A549 (cell line): ENCODE measurements at regions not wholly inside any gene's neighbourhood (a gene's known extent, or its start where the extent isn't known, plus 50 kb on each side); places are given as distances from the start of the nearest gene placed in this dataset.

Experiments
- CBX2 ChIP-seq: fragments of 200-600 bp; sonication (generic); IDR thresholded peaks from 2 replicates; pipeline ENCODE4 v1.6.1; 2016; ENCODE audit warnings: low read depth, mild to moderate bottlenecking, borderline replicate concordance
- EP300 ChIP-seq, 2 experiments: fragments of >200 bp; sonication (Bioruptor Twin); formaldehyde crosslinking; IDR thresholded peaks; 2 replicates in 1 of 2; 3 replicates in 1 of 2; pipeline ENCODE4 v1.6.1; 2016 to 2017
- ESRRA ChIP-seq: fragments of 150-350 bp; IDR thresholded peaks from 2 replicates; pipeline ENCODE4 v1.6.1; 2014; ENCODE audit warnings: mild to moderate bottlenecking, low read length, borderline replicate concordance
- JUN ChIP-seq, 2 experiments: fragments of >200 bp; sonication (Bioruptor Twin); formaldehyde crosslinking; IDR thresholded peaks; 2 replicates in 1 of 2; 3 replicates in 1 of 2; pipeline ENCODE4 v1.6.1; 2016 to 2017
- MAFK ChIP-seq: fragments of 450-650 bp; IDR thresholded peaks from 2 replicates; pipeline ENCODE4 v1.6.1; 2014; ENCODE audit not compliant: partially characterized antibody
- POLR2A ChIP-seq: IDR thresholded peaks from 2 replicates; pipeline ENCODE4 v1.6.1; 2012; ENCODE audit warnings: mild to moderate bottlenecking, low read length
- RAD21 ChIP-seq, 2 experiments: fragments of >200 bp in 1 of 2; sonication (Bioruptor Twin) in 1 of 2; formaldehyde crosslinking in 1 of 2; IDR thresholded peaks in 1 of 2; conservative IDR thresholded peaks in 1 of 2; 2 replicates in 1 of 2; 3 replicates in 1 of 2; pipeline ENCODE4 v1.6.1; 2012 to 2018; ENCODE audit warnings: inconsistent platforms in 1 of 2
- RCOR1 ChIP-seq: fragments of 150-350 bp; IDR thresholded peaks from 2 replicates; pipeline ENCODE4 v1.6.1; 2014; ENCODE audit warnings: antibody characterized with exemption, low read length, low read depth
- RFX5 ChIP-seq: fragments of 450-650 bp; IDR thresholded peaks from 2 replicates; pipeline ENCODE4 v1.7.1; 2014; ENCODE audit warnings: antibody characterized with exemption, mild to moderate bottlenecking, moderate library complexity
- TP53 ChIP-seq: fragments of 250-450 bp; sonication (Bioruptor Pico); IDR thresholded peaks from 2 replicates; pipeline ENCODE4 v1.5.0; 2021; ENCODE audit warnings: mild to moderate bottlenecking, moderate library complexity
- ZNF302 ChIP-seq: fragments of 250-450 bp; sonication (Bioruptor Pico); IDR thresholded peaks from 2 replicates; pipeline ENCODE4 v1.9.0; 2021; ENCODE audit warnings: inconsistent platforms, mild to moderate bottlenecking, moderate library complexity
- TF ChIP-seq, protein P1 (sequence below): fragments of >200 bp; sonication (Bioruptor Twin); formaldehyde crosslinking; IDR thresholded peaks from 3 replicates; pipeline ENCODE4 v1.5.1; 2016
- TF ChIP-seq, protein P2 (sequence below): fragments of 200-600 bp; sonication (generic); IDR thresholded peaks from 2 replicates; pipeline ENCODE4 v1.6.1; 2016; ENCODE audit warnings: antibody characterized with exemption, mild to moderate bottlenecking, moderate library complexity
- TF ChIP-seq, protein P3 (sequence below): fragments of 450-650 bp; IDR thresholded peaks from 2 replicates; pipeline ENCODE4 v1.6.1; 2014; ENCODE audit warnings: antibody characterized with exemption

DNA sequence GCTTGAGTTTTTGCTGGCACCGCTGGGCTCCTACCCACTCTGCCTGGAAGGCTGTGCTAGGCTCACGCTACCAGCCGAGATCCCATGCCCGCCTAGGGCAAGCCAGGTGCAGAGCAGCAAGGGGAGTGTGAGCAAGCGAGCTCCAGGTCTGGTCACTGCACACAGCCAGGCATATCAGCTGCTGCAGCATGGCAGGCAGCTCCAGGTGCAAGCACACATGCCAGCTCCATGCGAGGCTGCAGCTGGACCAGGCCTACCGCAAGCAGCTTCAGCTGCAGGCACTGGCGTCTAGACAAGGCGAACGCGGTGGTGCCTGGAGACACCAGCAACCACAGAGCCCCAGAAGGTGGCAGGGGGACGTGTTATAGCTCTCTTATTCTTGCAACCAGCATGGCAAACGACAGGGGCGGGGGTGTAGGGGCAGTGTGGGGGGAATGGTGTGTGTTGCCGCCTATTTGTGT is 614.7 kb upstream of the EPHA5 start:
- no peak for TF ChIP-seq EP300 (IDR thresholded peaks at IDR 0.05)
- TF ChIP-seq, protein P1, sequence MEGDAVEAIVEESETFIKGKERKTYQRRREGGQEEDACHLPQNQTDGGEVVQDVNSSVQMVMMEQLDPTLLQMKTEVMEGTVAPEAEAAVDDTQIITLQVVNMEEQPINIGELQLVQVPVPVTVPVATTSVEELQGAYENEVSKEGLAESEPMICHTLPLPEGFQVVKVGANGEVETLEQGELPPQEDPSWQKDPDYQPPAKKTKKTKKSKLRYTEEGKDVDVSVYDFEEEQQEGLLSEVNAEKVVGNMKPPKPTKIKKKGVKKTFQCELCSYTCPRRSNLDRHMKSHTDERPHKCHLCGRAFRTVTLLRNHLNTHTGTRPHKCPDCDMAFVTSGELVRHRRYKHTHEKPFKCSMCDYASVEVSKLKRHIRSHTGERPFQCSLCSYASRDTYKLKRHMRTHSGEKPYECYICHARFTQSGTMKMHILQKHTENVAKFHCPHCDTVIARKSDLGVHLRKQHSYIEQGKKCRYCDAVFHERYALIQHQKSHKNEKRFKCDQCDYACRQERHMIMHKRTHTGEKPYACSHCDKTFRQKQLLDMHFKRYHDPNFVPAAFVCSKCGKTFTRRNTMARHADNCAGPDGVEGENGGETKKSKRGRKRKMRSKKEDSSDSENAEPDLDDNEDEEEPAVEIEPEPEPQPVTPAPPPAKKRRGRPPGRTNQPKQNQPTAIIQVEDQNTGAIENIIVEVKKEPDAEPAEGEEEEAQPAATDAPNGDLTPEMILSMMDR: no peak
- TF ChIP-seq RCOR1: no peak
- TF ChIP-seq, protein P2, sequence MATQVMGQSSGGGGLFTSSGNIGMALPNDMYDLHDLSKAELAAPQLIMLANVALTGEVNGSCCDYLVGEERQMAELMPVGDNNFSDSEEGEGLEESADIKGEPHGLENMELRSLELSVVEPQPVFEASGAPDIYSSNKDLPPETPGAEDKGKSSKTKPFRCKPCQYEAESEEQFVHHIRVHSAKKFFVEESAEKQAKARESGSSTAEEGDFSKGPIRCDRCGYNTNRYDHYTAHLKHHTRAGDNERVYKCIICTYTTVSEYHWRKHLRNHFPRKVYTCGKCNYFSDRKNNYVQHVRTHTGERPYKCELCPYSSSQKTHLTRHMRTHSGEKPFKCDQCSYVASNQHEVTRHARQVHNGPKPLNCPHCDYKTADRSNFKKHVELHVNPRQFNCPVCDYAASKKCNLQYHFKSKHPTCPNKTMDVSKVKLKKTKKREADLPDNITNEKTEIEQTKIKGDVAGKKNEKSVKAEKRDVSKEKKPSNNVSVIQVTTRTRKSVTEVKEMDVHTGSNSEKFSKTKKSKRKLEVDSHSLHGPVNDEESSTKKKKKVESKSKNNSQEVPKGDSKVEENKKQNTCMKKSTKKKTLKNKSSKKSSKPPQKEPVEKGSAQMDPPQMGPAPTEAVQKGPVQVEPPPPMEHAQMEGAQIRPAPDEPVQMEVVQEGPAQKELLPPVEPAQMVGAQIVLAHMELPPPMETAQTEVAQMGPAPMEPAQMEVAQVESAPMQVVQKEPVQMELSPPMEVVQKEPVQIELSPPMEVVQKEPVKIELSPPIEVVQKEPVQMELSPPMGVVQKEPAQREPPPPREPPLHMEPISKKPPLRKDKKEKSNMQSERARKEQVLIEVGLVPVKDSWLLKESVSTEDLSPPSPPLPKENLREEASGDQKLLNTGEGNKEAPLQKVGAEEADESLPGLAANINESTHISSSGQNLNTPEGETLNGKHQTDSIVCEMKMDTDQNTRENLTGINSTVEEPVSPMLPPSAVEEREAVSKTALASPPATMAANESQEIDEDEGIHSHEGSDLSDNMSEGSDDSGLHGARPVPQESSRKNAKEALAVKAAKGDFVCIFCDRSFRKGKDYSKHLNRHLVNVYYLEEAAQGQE: no peak
- TF ChIP-seq RFX5: no peak
- no peak for TF ChIP-seq CBX2
- TF ChIP-seq JUN (IDR thresholded peaks at IDR 0.05): no peak
- TF ChIP-seq TP53 (CRISPR knock-in tag): no peak
- no peak for TF ChIP-seq ZNF302
- no peak for TF ChIP-seq RAD21 (conservative IDR thresholded peaks at IDR 0.05 in 1 of 2, IDR thresholded peaks at IDR 0.05 in 1 of 2)
- no peak for TF ChIP-seq POLR2A
- TF ChIP-seq, protein P3, sequence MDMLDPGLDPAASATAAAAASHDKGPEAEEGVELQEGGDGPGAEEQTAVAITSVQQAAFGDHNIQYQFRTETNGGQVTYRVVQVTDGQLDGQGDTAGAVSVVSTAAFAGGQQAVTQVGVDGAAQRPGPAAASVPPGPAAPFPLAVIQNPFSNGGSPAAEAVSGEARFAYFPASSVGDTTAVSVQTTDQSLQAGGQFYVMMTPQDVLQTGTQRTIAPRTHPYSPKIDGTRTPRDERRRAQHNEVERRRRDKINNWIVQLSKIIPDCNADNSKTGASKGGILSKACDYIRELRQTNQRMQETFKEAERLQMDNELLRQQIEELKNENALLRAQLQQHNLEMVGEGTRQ: no peak
- no peak for TF ChIP-seq ESRRA
- no peak for TF ChIP-seq MAFK
